CD14-positive monocyte (primary cell): ENCODE measurements at regions not wholly inside any gene's neighbourhood (a gene's known extent, or its start where the extent isn't known, plus 50 kb on each side); places are given as distances from the start of the nearest gene placed in this dataset.

Experiments
- DNase-seq, 3 donors: peaks; one replicate each; pipeline ENCODE4 v3.0.0-alpha.2; 2011 to 2022
- H2AFZ ChIP-seq: 2 replicates; pipeline ENCODE4 v1.6.0; 2012; ENCODE audit warnings: mild to moderate bottlenecking, low read depth, low read length, inconsistent platforms; ENCODE audit not compliant: insufficient read depth, poor library complexity, severe bottlenecking
- H3K27ac ChIP-seq, 2 donors: 1 replicate in 1 of 2; 2 replicates in 1 of 2; pipeline ENCODE4 v1.5.1; 2012 to 2013; ENCODE audit warnings: low read length in 2 of 2, control low read depth in 1 of 2, inconsistent platforms in 1 of 2, low read depth in 1 of 2, mild to moderate bottlenecking in 1 of 2
- H3K27me3 ChIP-seq, 2 donors: one replicate each; pipeline versions ENCODE4 v1.6.0 to v1.6.1; 2011 to 2013; ENCODE audit warnings: low read length in 2 of 2; ENCODE audit not compliant: control insufficient read depth in 2 of 2, insufficient read depth in 2 of 2
- H3K36me3 ChIP-seq, 2 donors: replicated peaks in 1 of 2; 1 replicate in 1 of 2; 2 replicates in 1 of 2; pipeline versions ENCODE4 v1.5.1 to v1.6.1; 2012 to 2013; ENCODE audit warnings: low read length in 2 of 2, control low read depth in 1 of 2, inconsistent platforms in 1 of 2, mild to moderate bottlenecking in 1 of 2; ENCODE audit not compliant: insufficient read depth in 2 of 2, control insufficient read depth in 1 of 2
- H3K4me1 ChIP-seq, 2 donors: 1 replicate in 1 of 2; 2 replicates in 1 of 2; pipeline versions ENCODE4 v1.5.1 to v1.6.1; 2012 to 2013; ENCODE audit warnings: low read length in 2 of 2, control low read depth in 1 of 2, inconsistent platforms in 1 of 2, mild to moderate bottlenecking in 1 of 2, moderate library complexity in 1 of 2; ENCODE audit not compliant: insufficient read depth in 2 of 2, control insufficient read depth in 1 of 2
- H3K4me2 ChIP-seq: replicated peaks from 2 replicates; pipeline ENCODE3; 2012; ENCODE audit warnings: low read length, moderate library complexity, mild to moderate bottlenecking; ENCODE audit not compliant: poor library complexity, severe bottlenecking; ENCODE audit errors: extremely low read depth
- H3K4me3 ChIP-seq, 3 experiments: fragments of 200-600 bp in 1 of 3; sonication (generic) in 1 of 3; replicated peaks in 1 of 3; 1 replicate in 2 of 3; 2 replicates in 1 of 3; pipeline ENCODE4 v1.5.1; 2011 to 2013; ENCODE audit warnings: low read length in 3 of 3, mild to moderate bottlenecking in 3 of 3, control low read depth in 2 of 3, low read depth in 2 of 3, inconsistent platforms in 1 of 3, moderate library complexity in 1 of 3
- H3K79me2 ChIP-seq: 2 replicates; pipeline ENCODE4 v1.6.0; 2012; ENCODE audit warnings: mild to moderate bottlenecking, control low read depth, inconsistent platforms, low read length, moderate library complexity; ENCODE audit not compliant: insufficient read depth
- H3K9ac ChIP-seq: 2 replicates; pipeline ENCODE4 v1.6.0; 2017; ENCODE audit warnings: low read length, mild to moderate bottlenecking; ENCODE audit not compliant: insufficient read depth, poor library complexity, severe bottlenecking
- H3K9me3 ChIP-seq, 2 donors: replicated peaks in 1 of 2; 1 replicate in 1 of 2; 2 replicates in 1 of 2; pipeline versions ENCODE4 v1.5.1 to v1.6.1; 2012 to 2013; ENCODE audit warnings: low read length in 2 of 2, control low read depth in 1 of 2; ENCODE audit not compliant: control insufficient read depth in 1 of 2, insufficient read depth in 1 of 2
- H4K20me1 ChIP-seq: 2 replicates; pipeline ENCODE4 v1.6.0; 2012; ENCODE audit warnings: mild to moderate bottlenecking, low read length, control low read depth, moderate library complexity; ENCODE audit not compliant: insufficient read depth
- H3K27ac Mint-ChIP-seq, 7 donors: one replicate each; pipeline ENCODE4 v1.8.0; 2020; ENCODE audit warnings: mild to moderate bottlenecking in 7 of 7, mixed read lengths in 7 of 7, moderate library complexity in 6 of 7, inconsistent platforms in 2 of 7
- H3K27me3 Mint-ChIP-seq, 3 donors: one replicate each; pipeline ENCODE4 v1.8.0; 2021 to 2022; ENCODE audit warnings: low read depth in 3 of 3, mild to moderate bottlenecking in 3 of 3, mixed read lengths in 3 of 3, moderate library complexity in 3 of 3, inconsistent platforms in 1 of 3
- H3K36me3 Mint-ChIP-seq, 2 donors: one replicate each; pipeline ENCODE4 v1.8.0; 2020; ENCODE audit warnings: mixed read lengths in 2 of 2, inconsistent platforms in 1 of 2, mild to moderate bottlenecking in 1 of 2
- H3K4me1 Mint-ChIP-seq: one replicate; pipeline ENCODE4 v1.8.0; 2020; ENCODE audit warnings: mild to moderate bottlenecking, mixed read lengths
- H3K4me3 Mint-ChIP-seq, 2 donors: one replicate each; pipeline ENCODE4 v1.8.0; 2020; ENCODE audit warnings: mild to moderate bottlenecking in 2 of 2, mixed read lengths in 2 of 2, moderate library complexity in 1 of 2
- H3K9me3 Mint-ChIP-seq, 7 donors: one replicate each; pipeline ENCODE4 v1.8.0; 2020 to 2022; ENCODE audit warnings: mixed read lengths in 7 of 7, mild to moderate bottlenecking in 6 of 7, moderate library complexity in 6 of 7, inconsistent platforms in 2 of 7
- WGBS: methylation state at CpG from one replicate; pipeline ENCODE4 v1.1.5; 2013; ENCODE audit warnings: missing lambda C conversion rate; ENCODE audit not compliant: insufficient coverage; 5-methylcytosine and 5-hydroxymethylcytosine counted together
- intact Hi-C, 2 donors: fragments of 100-400 bp; cut with micrococcal nuclease; formaldehyde crosslinking; loops; one replicate each; pipeline versions ENCODE4 v1.15.0 to v1.15.1; 2023
- TF ChIP-seq, protein P1 (sequence below): fragments of 200-600 bp; IDR thresholded peaks from one replicate; pipeline ENCODE4 v1.8.0; 2022; ENCODE audit warnings: antibody characterized with exemption, mild to moderate bottlenecking

GRCh38 chr12:74889073-74889472 lies 320.6 kb downstream of the KCNC2 start:
- intact Hi-C loops = no loop called here
- H3K79me2 ChIP-seq = no peaks in the 10 kb centered on the region
- no peak overlapping the region for H3K4me3 Mint-ChIP-seq
- no peak overlapping the region for H3K27ac ChIP-seq
- H3K4me2 ChIP-seq = no peak overlapping the region
- H3K9me3 ChIP-seq = peaks cover 0 to 5% of the 10 kb centered on the region in 2 donors
- no peaks in the 10 kb centered on the region for H3K36me3 Mint-ChIP-seq
- no peak for DNase-seq
- H3K27ac Mint-ChIP-seq = no peak overlapping the region
- H3K4me1 ChIP-seq = no peaks in the 10 kb centered on the region
- no peaks in the 10 kb centered on the region for H3K27me3 ChIP-seq
- no peaks in the 10 kb centered on the region for H3K4me1 Mint-ChIP-seq
- TF ChIP-seq, protein P1, sequence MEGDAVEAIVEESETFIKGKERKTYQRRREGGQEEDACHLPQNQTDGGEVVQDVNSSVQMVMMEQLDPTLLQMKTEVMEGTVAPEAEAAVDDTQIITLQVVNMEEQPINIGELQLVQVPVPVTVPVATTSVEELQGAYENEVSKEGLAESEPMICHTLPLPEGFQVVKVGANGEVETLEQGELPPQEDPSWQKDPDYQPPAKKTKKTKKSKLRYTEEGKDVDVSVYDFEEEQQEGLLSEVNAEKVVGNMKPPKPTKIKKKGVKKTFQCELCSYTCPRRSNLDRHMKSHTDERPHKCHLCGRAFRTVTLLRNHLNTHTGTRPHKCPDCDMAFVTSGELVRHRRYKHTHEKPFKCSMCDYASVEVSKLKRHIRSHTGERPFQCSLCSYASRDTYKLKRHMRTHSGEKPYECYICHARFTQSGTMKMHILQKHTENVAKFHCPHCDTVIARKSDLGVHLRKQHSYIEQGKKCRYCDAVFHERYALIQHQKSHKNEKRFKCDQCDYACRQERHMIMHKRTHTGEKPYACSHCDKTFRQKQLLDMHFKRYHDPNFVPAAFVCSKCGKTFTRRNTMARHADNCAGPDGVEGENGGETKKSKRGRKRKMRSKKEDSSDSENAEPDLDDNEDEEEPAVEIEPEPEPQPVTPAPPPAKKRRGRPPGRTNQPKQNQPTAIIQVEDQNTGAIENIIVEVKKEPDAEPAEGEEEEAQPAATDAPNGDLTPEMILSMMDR = no peak
- H2AFZ ChIP-seq = no peak overlapping the region
- peaks cover 0 to 6% (median 2%) of the 10 kb centered on the region in 7 donors for H3K9me3 Mint-ChIP-seq
- H3K9ac ChIP-seq = no peak overlapping the region
- no peak overlapping the region for H3K4me3 ChIP-seq
- no CpG with 5 or more reads among the region's 2 CpGs for WGBS
- no peaks in the 10 kb centered on the region for H4K20me1 ChIP-seq
- H3K27me3 Mint-ChIP-seq = peaks cover 0 to 1% (median 0%) of the 10 kb centered on the region in 3 donors
- no peaks in the 10 kb centered on the region for H3K36me3 ChIP-seq

GRCh38 chr12:74889563-74890236 lies 319.9 kb downstream of the KCNC2 start:
- Histone ChIP-seq H2AFZ (no peak overlapping the region), H3K4me1 (no peaks in the 10 kb centered on the region), H3K9me3 (peaks cover 0 to 5% of the 10 kb centered on the region in 2 donors), H3K9ac (no peak overlapping the region), H3K4me3 (no peak overlapping the region), H3K79me2 (no peaks in the 10 kb centered on the region), H4K20me1 (no peaks in the 10 kb centered on the region), H3K27ac (no peak overlapping the region), H3K4me2 (no peak overlapping the region), H3K27me3 (no peaks in the 10 kb centered on the region), H3K36me3 (no peaks in the 10 kb centered on the region)
- Mint-ChIP-seq H3K27me3 (peaks cover 0 to 1% (median 0%) of the 10 kb centered on the region in 3 donors), H3K27ac (no peak overlapping the region), H3K9me3 (peaks cover 0 to 6% (median 2%) of the 10 kb centered on the region in 7 donors), H3K4me1 (no peaks in the 10 kb centered on the region), H3K4me3 (no peak overlapping the region), H3K36me3 (no peaks in the 10 kb centered on the region)
- no peak for DNase-seq
- whole genome bisulfite sequencing = no CpG with 5 or more reads among the region's 3 CpGs
- TF ChIP-seq, protein P1 = no peak
- intact Hi-C loops = no loop called here
